Natural killer cell (primary cell): ENCODE measurements at regions not wholly inside any gene's neighbourhood (a gene's known extent, or its start where the extent isn't known, plus 50 kb on each side); places are given as distances from the start of the nearest gene placed in this dataset.

Source experiments
- ATAC-seq, 3 donors: fragments of 150-1000 bp in 2 of 3; fragments of 200-7000 bp in 1 of 3; cut with Tn5 transposase; 1 replicate in 1 of 3; 2 replicates in 2 of 3; pipeline ENCODE4 v1.10.0; 2021; ENCODE audit warnings: mild to moderate bottlenecking in 2 of 3, moderate library complexity in 2 of 3
- DNase-seq, 2 donors: peaks; one replicate each; pipeline versions ENCODE4 v3.0.0 to v3.0.0-alpha.2; 2013 to 2021; ENCODE audit warnings: mixed read lengths in 1 of 2
- H3K27ac ChIP-seq: one replicate; pipeline ENCODE4 v1.5.1; 2013; ENCODE audit warnings: mild to moderate bottlenecking, low read length
- H3K27me3 ChIP-seq: one replicate; pipeline ENCODE4 v1.6.1; 2013; ENCODE audit warnings: low read length; ENCODE audit not compliant: control insufficient read depth, insufficient read depth
- H3K36me3 ChIP-seq: one replicate; pipeline ENCODE4 v1.6.1; 2013; ENCODE audit warnings: low read length; ENCODE audit not compliant: control insufficient read depth, insufficient read depth
- H3K4me1 ChIP-seq: one replicate; pipeline ENCODE4 v1.6.1; 2013; ENCODE audit warnings: low read length; ENCODE audit not compliant: control insufficient read depth, insufficient read depth
- H3K4me3 ChIP-seq: one replicate; pipeline ENCODE4 v1.5.1; 2013; ENCODE audit warnings: low read length
- H3K9me3 ChIP-seq: one replicate; pipeline ENCODE4 v1.6.1; 2013; ENCODE audit warnings: low read length; ENCODE audit not compliant: control insufficient read depth, insufficient read depth
- H3K27ac Mint-ChIP-seq, 2 donors: one replicate each; pipeline ENCODE4 v1.8.0; 2022; ENCODE audit warnings: mild to moderate bottlenecking in 2 of 2, mixed read lengths in 2 of 2, moderate library complexity in 1 of 2
- H3K27me3 Mint-ChIP-seq, 2 donors: one replicate each; pipeline ENCODE4 v1.8.0; 2022; ENCODE audit warnings: low read depth in 2 of 2, mixed read lengths in 2 of 2
- H3K36me3 Mint-ChIP-seq: one replicate; pipeline ENCODE4 v1.8.0; 2022; ENCODE audit warnings: mixed read lengths
- H3K4me1 Mint-ChIP-seq, 2 donors: one replicate each; pipeline ENCODE4 v1.8.0; 2022; ENCODE audit warnings: mixed read lengths in 2 of 2
- H3K4me3 Mint-ChIP-seq: one replicate; pipeline ENCODE4 v1.8.0; 2022; ENCODE audit warnings: mild to moderate bottlenecking, moderate library complexity, mixed read lengths
- H3K9me3 Mint-ChIP-seq, 2 donors: one replicate each; pipeline ENCODE4 v1.8.0; 2022; ENCODE audit warnings: mixed read lengths in 2 of 2
- CTCF ChIP-seq: fragments of 200-600 bp; IDR thresholded peaks from one replicate; pipeline ENCODE4 v1.8.0; 2022; ENCODE audit warnings: antibody characterized with exemption
- WGBS: methylation state at CpG from one replicate; pipeline ENCODE4 v1.1.7; 2013; ENCODE audit warnings: missing lambda C conversion rate; ENCODE audit not compliant: insufficient coverage; 5-methylcytosine and 5-hydroxymethylcytosine counted together
- intact Hi-C: fragments of 100-400 bp; cut with micrococcal nuclease; formaldehyde crosslinking; loops from one replicate; pipeline ENCODE4 v1.14.2; 2022

GRCh38 chrX:43003939-43004338 is 226.0 kb upstream of the PPP1R2C start:
- H3K36me3 ChIP-seq, result no peaks in the 10 kb centered on the region
- intact Hi-C loops, result no loop called here
- TF ChIP-seq CTCF, result no peak
- ATAC-seq (no peak), DNase-seq (no peak)
- Mint-ChIP-seq H3K9me3 (no peaks in the 10 kb centered on the region), H3K4me3 (no peak overlapping the region), H3K36me3 (no peaks in the 10 kb centered on the region), H3K27ac (no peak overlapping the region), H3K4me1 (no peaks in the 10 kb centered on the region), H3K27me3 (no peaks in the 10 kb centered on the region)
- 73% methylated on average over 1 of the region's 2 CpGs for WGBS
- H3K4me3 ChIP-seq, result no peak overlapping the region
- no peak overlapping the region for H3K27ac ChIP-seq
- no peaks in the 10 kb centered on the region for H3K27me3 ChIP-seq
- no peaks in the 10 kb centered on the region for H3K4me1 ChIP-seq
- H3K9me3 ChIP-seq, result no peaks in the 10 kb centered on the region

GRCh38 chrX:43005561-43005960 is 227.6 kb upstream of the PPP1R2C start:
- peaks cover 0 to 7% of the 10 kb centered on the region in 2 donors for H3K27me3 Mint-ChIP-seq
- Histone ChIP-seq H3K9me3 (no peaks in the 10 kb centered on the region), H3K4me1 (no peaks in the 10 kb centered on the region), H3K36me3 (no peaks in the 10 kb centered on the region), H3K27me3 (no peaks in the 10 kb centered on the region), H3K27ac (no peak overlapping the region), H3K4me3 (no peak overlapping the region)
- H3K27ac Mint-ChIP-seq, result no peak overlapping the region
- intact Hi-C loops, result no loop called here
- DNase-seq (no peak), ATAC-seq (no peak)
- no peaks in the 10 kb centered on the region for H3K9me3 Mint-ChIP-seq
- 77% methylated on average over 3 of the region's 3 CpGs for WGBS
- no peak overlapping the region for H3K4me3 Mint-ChIP-seq
- TF ChIP-seq CTCF, result no peak
- H3K4me1 Mint-ChIP-seq, result peaks cover 0 to 5% of the 10 kb centered on the region in 2 donors
- no peaks in the 10 kb centered on the region for H3K36me3 Mint-ChIP-seq

- Mint-ChIP-seq H3K27ac (no peak overlapping the region), H3K4me3 (no peak overlapping the region), H3K4me1 (peaks cover 0 to 5% of the 10 kb centered on the region in 2 donors), H3K36me3 (no peaks in the 10 kb centered on the region), H3K9me3 (no peaks in the 10 kb centered on the region), H3K27me3 (peaks cover 0 to 7% of the 10 kb centered on the region in 2 donors)
- no peaks in the 10 kb centered on the region for H3K27me3 ChIP-seq
- H3K9me3 ChIP-seq, result no peaks in the 10 kb centered on the region
- no peak for TF ChIP-seq CTCF
- H3K27ac ChIP-seq, result no peak overlapping the region
- no peak overlapping the region for H3K4me3 ChIP-seq
- ATAC-seq, result no peak
- intact Hi-C loops, result no loop called here
- no peaks in the 10 kb centered on the region for H3K4me1 ChIP-seq
- H3K36me3 ChIP-seq, result no peaks in the 10 kb centered on the region
- DNase-seq, result no peak
- 100% methylated on average over 1 of the region's 1 CpG for WGBS
Observed at GRCh38 chrX:43008356-43008755, 230.4 kb upstream of the PPP1R2C start.

- H3K36me3 Mint-ChIP-seq, result no peaks in the 10 kb centered on the region
- no peak for TF ChIP-seq CTCF
- intact Hi-C loops, result no loop called here
- Histone ChIP-seq H3K27ac (no peak overlapping the region), H3K9me3 (no peaks in the 10 kb centered on the region), H3K36me3 (no peaks in the 10 kb centered on the region), H3K4me3 (no peak overlapping the region), H3K27me3 (no peaks in the 10 kb centered on the region), H3K4me1 (no peaks in the 10 kb centered on the region)
- no peak overlapping the region for H3K4me3 Mint-ChIP-seq
- H3K4me1 Mint-ChIP-seq, result peaks cover 0 to 7% of the 10 kb centered on the region in 2 donors
- no peak for DNase-seq
- no peak for ATAC-seq
- no peaks in the 10 kb centered on the region for H3K9me3 Mint-ChIP-seq
- peaks cover 0 to 24% of the 10 kb centered on the region in 2 donors for H3K27me3 Mint-ChIP-seq
- no peak overlapping the region for H3K27ac Mint-ChIP-seq
Observed at GRCh38 chrX:43016021-43016420, 238.1 kb upstream of the PPP1R2C start.
